ENCODE measurements at regions not wholly inside any gene's neighbourhood (a gene's known extent, or its start where the extent isn't known, plus 50 kb on each side); places are given as distances from the start of the nearest gene placed in this dataset.

GRCh38 chr1:218494449-218494852, 149.3 kb downstream of the TGFB2 start:
- TF ChIP-seq CTCF (IDR thresholded peaks at IDR 0.05; ENCODE audit: low read depth, low read length, missing control alignments): no peak
- no peak for DNase-seq (ENCODE audit: low read depth)
- H3K4me3 ChIP-seq (ENCODE audit: low read depth, low read length): no peak overlapping the region

GRCh38 chr1:218495931-218496330, 150.8 kb downstream of the TGFB2 start:
- DNase-seq (ENCODE audit: low read depth): no peak
- H3K4me3 ChIP-seq (ENCODE audit: low read depth, low read length): no peak overlapping the region
- TF ChIP-seq CTCF (IDR thresholded peaks at IDR 0.05; ENCODE audit: low read depth, low read length, missing control alignments): no peak

GRCh38 chr1:218496561-218496960, 151.4 kb downstream of the TGFB2 start:
- H3K4me3 ChIP-seq (ENCODE audit: low read depth, low read length): no peak overlapping the region
- DNase-seq (ENCODE audit: low read depth): no peak
- no peak for TF ChIP-seq CTCF (IDR thresholded peaks at IDR 0.05; ENCODE audit: low read depth, low read length, missing control alignments)

GRCh38 chr1:218498056-218498938, 153.2 kb downstream of the TGFB2 start:
- no peak for TF ChIP-seq CTCF (IDR thresholded peaks at IDR 0.05; ENCODE audit: low read depth, low read length, missing control alignments)
- H3K4me3 ChIP-seq (ENCODE audit: low read depth, low read length): no peak overlapping the region
- no peak for DNase-seq (ENCODE audit: low read depth)

- DNase-seq (ENCODE audit: low read depth): no peak
Observed at GRCh38 chr1:218499011-218499691, 154.0 kb downstream of the TGFB2 start.

GRCh38 chr1:218499911-218500310, 154.8 kb downstream of the TGFB2 start:
- DNase-seq (ENCODE audit: low read depth): no peak
- TF ChIP-seq CTCF (IDR thresholded peaks at IDR 0.05; ENCODE audit: low read depth, low read length, missing control alignments): no peak
- no peak overlapping the region for H3K4me3 ChIP-seq (ENCODE audit: low read depth, low read length)

More at GRCh38 chr1:218499011-218499691, 154.0 kb downstream of the TGFB2 start:
- no peak overlapping the region for H3K4me3 ChIP-seq (ENCODE audit: low read depth, low read length)
- TF ChIP-seq CTCF (IDR thresholded peaks at IDR 0.05; ENCODE audit: low read depth, low read length, missing control alignments): no peak

Measured in GM12864 (cell line).